Endodermal cell (in vitro differentiated cells): ENCODE measurements at regions not wholly inside any gene's neighbourhood (a gene's known extent, or its start where the extent isn't known, plus 50 kb on each side); places are given as distances from the start of the nearest gene placed in this dataset.

ENCODE experiments used
- DNase-seq: peaks from one replicate; pipeline ENCODE4 v3.0.0-alpha.2; 2017
- H3K27ac ChIP-seq: 2 replicates; pipeline ENCODE4 v1.5.1; 2013; ENCODE audit warnings: mild to moderate bottlenecking, low read depth, low read length, moderate library complexity
- H3K27me3 ChIP-seq: 2 replicates; pipeline ENCODE4 v1.6.1; 2013; ENCODE audit warnings: mild to moderate bottlenecking, low read length, moderate library complexity; ENCODE audit not compliant: insufficient read depth, control insufficient read depth, poor library complexity, severe bottlenecking
- H3K36me3 ChIP-seq: 2 replicates; pipeline ENCODE4 v1.7.0; 2013; ENCODE audit warnings: mild to moderate bottlenecking, low read length, moderate library complexity; ENCODE audit not compliant: control insufficient read depth, insufficient read depth
- H3K4me1 ChIP-seq: one replicate; pipeline ENCODE4 v1.7.0; 2013; ENCODE audit warnings: low read length; ENCODE audit not compliant: control insufficient read depth, insufficient read depth
- H3K4me3 ChIP-seq: 2 replicates; pipeline ENCODE4 v1.5.1; 2013; ENCODE audit warnings: mild to moderate bottlenecking, low read length, moderate library complexity
- H3K9ac ChIP-seq: 2 replicates; pipeline ENCODE4 v1.6.1; 2013; ENCODE audit warnings: mild to moderate bottlenecking, low read length, moderate library complexity; ENCODE audit not compliant: poor library complexity, severe bottlenecking; ENCODE audit errors: extremely low read depth
- H3K9me3 ChIP-seq: 2 replicates; pipeline ENCODE4 v1.6.1; 2013; ENCODE audit warnings: mild to moderate bottlenecking, low read length, moderate library complexity; ENCODE audit not compliant: control insufficient read depth
- H3K27ac Mint-ChIP-seq: 2 replicates; pipeline ENCODE4 v1.8.0; 2020; ENCODE audit warnings: mixed read lengths
- H3K27me3 Mint-ChIP-seq: 2 replicates; pipeline ENCODE4 v1.8.0; 2021; ENCODE audit warnings: mild to moderate bottlenecking, mixed read lengths; ENCODE audit not compliant: insufficient read depth
- H3K36me3 Mint-ChIP-seq: 2 replicates; pipeline ENCODE4 v1.8.0; 2020; ENCODE audit warnings: low read depth, mixed read lengths
- H3K4me1 Mint-ChIP-seq: 2 replicates; pipeline ENCODE4 v1.8.0; 2020; ENCODE audit warnings: mixed read lengths
- H3K4me3 Mint-ChIP-seq: 2 replicates; pipeline ENCODE4 v1.8.0; 2020; ENCODE audit warnings: mild to moderate bottlenecking, moderate library complexity, mixed read lengths
- H3K9me3 Mint-ChIP-seq: 2 replicates; pipeline ENCODE4 v1.8.0; 2020; ENCODE audit warnings: mild to moderate bottlenecking, mixed read lengths
- CTCF ChIP-seq: fragments of 200-600 bp; sonication (generic); conservative IDR thresholded peaks from 2 replicates; pipeline ENCODE4 v1.5.0; 2021; ENCODE audit warnings: antibody characterized with exemption, mild to moderate bottlenecking
- WGBS, 2 experiments: methylation state at CpG; one replicate each; pipeline versions ENCODE4 v1.1.5 to v1.1.7; 2013; ENCODE audit warnings: missing lambda C conversion rate in 2 of 2, mixed read lengths in 1 of 2; ENCODE audit not compliant: insufficient coverage in 1 of 2, insufficient read length in 1 of 2; 5-methylcytosine and 5-hydroxymethylcytosine counted together

GRCh38 chr12:111161898-111162297, 207.0 kb downstream of the PHETA1 start:
- Histone ChIP-seq H3K9ac (no peak overlapping the region), H3K27me3 (no peaks in the 10 kb centered on the region), H3K4me3 (no peak overlapping the region), H3K4me1 (no peaks in the 10 kb centered on the region), H3K27ac (no peak overlapping the region), H3K36me3 (no peaks in the 10 kb centered on the region), H3K9me3 (no peaks in the 10 kb centered on the region)
- H3K9me3 Mint-ChIP-seq = no peaks in the 10 kb centered on the region
- no peak for DNase-seq
- no peak overlapping the region for H3K27ac Mint-ChIP-seq
- 91 to 97% methylated on average over 4 to 7 of the region's 7 CpGs for WGBS, 2 experiments
- no peak overlapping the region for H3K4me3 Mint-ChIP-seq
- H3K36me3 Mint-ChIP-seq = no peaks in the 10 kb centered on the region
- TF ChIP-seq CTCF = no peak
- no peaks in the 10 kb centered on the region for H3K27me3 Mint-ChIP-seq
- peaks cover 10% of the 10 kb centered on the region for H3K4me1 Mint-ChIP-seq

GRCh38 chr12:111160350-111161241, 208.3 kb downstream of the PHETA1 start:
- Histone ChIP-seq H3K9me3 (no peaks in the 10 kb centered on the region), H3K27me3 (no peaks in the 10 kb centered on the region), H3K27ac (no peak overlapping the region), H3K36me3 (no peaks in the 10 kb centered on the region), H3K4me3 (no peak overlapping the region), H3K4me1 (no peaks in the 10 kb centered on the region), H3K9ac (no peak overlapping the region)
- H3K4me3 Mint-ChIP-seq = no peak overlapping the region
- DNase-seq = peak; percentile 66
- peak overlapping the region; percentile 68 for H3K27ac Mint-ChIP-seq
- H3K36me3 Mint-ChIP-seq = no peaks in the 10 kb centered on the region
- 89 to 94% methylated on average over 17 to 25 of the region's 25 CpGs for WGBS, 2 experiments
- peaks cover 10% of the 10 kb centered on the region for H3K4me1 Mint-ChIP-seq
- no peak for TF ChIP-seq CTCF
- no peaks in the 10 kb centered on the region for H3K9me3 Mint-ChIP-seq
- H3K27me3 Mint-ChIP-seq = no peaks in the 10 kb centered on the region

- DNase-seq = peak; percentile 77
- Histone ChIP-seq H3K27me3 (no peaks in the 10 kb centered on the region), H3K4me3 (no peak overlapping the region), H3K4me1 (no peaks in the 10 kb centered on the region), H3K27ac (no peak overlapping the region), H3K9me3 (no peaks in the 10 kb centered on the region), H3K36me3 (no peaks in the 10 kb centered on the region), H3K9ac (no peak overlapping the region)
- Mint-ChIP-seq H3K27ac (no peak overlapping the region), H3K27me3 (no peaks in the 10 kb centered on the region), H3K4me1 (peaks cover 16% of the 10 kb centered on the region), H3K36me3 (no peaks in the 10 kb centered on the region), H3K9me3 (no peaks in the 10 kb centered on the region), H3K4me3 (no peak overlapping the region)
- TF ChIP-seq CTCF = no peak
- WGBS, 2 experiments = 71 to 93% methylated on average over 1 to 8 of the region's 8 CpGs
These were observed 209.9 kb downstream of the PHETA1 start for GRCh38 chr12:111158992-111159391.
